GM12892 (cell line): ENCODE measurements at regions not wholly inside any gene's neighbourhood (a gene's known extent, or its start where the extent isn't known, plus 50 kb on each side); places are given as distances from the start of the nearest gene placed in this dataset.

ENCODE experiments used
- POLR2A ChIP-seq: IDR thresholded peaks from 2 replicates; pipeline ENCODE4 v1.6.1; 2011; ENCODE audit warnings: low read depth, low read length, control low read depth
- POLR2AphosphoS5 ChIP-seq: IDR thresholded peaks from 2 replicates; pipeline ENCODE4 v1.6.1; 2011; ENCODE audit warnings: low read depth, low read length, control low read depth
- TAF1 ChIP-seq: IDR thresholded peaks from 2 replicates; pipeline ENCODE4 v1.6.1; 2011; ENCODE audit warnings: low read depth, mild to moderate bottlenecking, control low read depth, low read length, borderline replicate concordance

- no peak for TF ChIP-seq POLR2A
- TF ChIP-seq TAF1 = no peak
- no peak for TF ChIP-seq POLR2AphosphoS5
Measured at GRCh38 chr1:79568411-79568810, 561.9 kb upstream of the ADGRL4 start.
